ENCODE measurements at regions not wholly inside any gene's neighbourhood (a gene's known extent, or its start where the extent isn't known, plus 50 kb on each side); places are given as distances from the start of the nearest gene placed in this dataset.

GRCh38 chr15:69808756-69809155 lies 289.0 kb downstream of the TLE3 start:
- Histone ChIP-seq H3K27me3 (peaks cover 5% of the 10 kb centered on the region), H3K36me3 (no peaks in the 10 kb centered on the region), H3K9me3 (no peaks in the 10 kb centered on the region), H3K27ac (no peak overlapping the region), H3K4me1 (peaks cover 0 to 3% (median 1%) of the 10 kb centered on the region in 4 donors), H3K4me3 (no peak overlapping the region)
- no peak for DNase-seq
- TF ChIP-seq CTCF (IDR thresholded peaks at IDR 0.05) = no peak
- TF ChIP-seq POLR2A (IDR thresholded peaks at IDR 0.05) = no peak
- peak in 2 of 3 donors; percentile 23 to 50 for TF ChIP-seq POLR2AphosphoS5 (IDR thresholded peaks at IDR 0.05)
- TF ChIP-seq EP300 (IDR thresholded peaks at IDR 0.05; ENCODE audit: low read depth) = no peak
- intact Hi-C loops (cut with DNase I; ENCODE audit: low total_unique reads) = no loop called here
- in situ Hi-C loops (cut with MboI; ENCODE audit: low pct_ligation_motif_present in 1 of 4, low pct_unique_long_range_greater_than_20kb in 1 of 4, low sequenced_read_pairs in 3 of 4) = no loop called here
- 91% methylated on average over 4 of the region's 4 CpGs; no CpG with 5 or more reads in 1 of the 2 donors for WGBS, 2 donors (ENCODE audit: low coverage in 1 of 2)

GRCh38 chr15:69809421-69809820 lies 288.3 kb downstream of the TLE3 start:
- no peaks in the 10 kb centered on the region for H3K9me3 ChIP-seq
- H3K4me3 ChIP-seq = no peak overlapping the region
- in situ Hi-C loops (cut with MboI; ENCODE audit: low pct_ligation_motif_present in 1 of 4, low pct_unique_long_range_greater_than_20kb in 1 of 4, low sequenced_read_pairs in 3 of 4) (no loop called here), intact Hi-C loops (cut with DNase I; ENCODE audit: low total_unique reads) (no loop called here)
- WGBS, 2 donors (ENCODE audit: low coverage in 1 of 2) = 83 to 88% methylated on average over 2 of the region's 2 CpGs
- no peak for TF ChIP-seq POLR2AphosphoS5 (IDR thresholded peaks at IDR 0.05)
- TF ChIP-seq CTCF (IDR thresholded peaks at IDR 0.05) = no peak
- TF ChIP-seq EP300 (IDR thresholded peaks at IDR 0.05; ENCODE audit: low read depth) = no peak
- no peak for TF ChIP-seq POLR2A (IDR thresholded peaks at IDR 0.05)
- DNase-seq = no peak
- H3K27ac ChIP-seq = no peak overlapping the region
- peaks cover 5% of the 10 kb centered on the region for H3K27me3 ChIP-seq
- peaks cover 0 to 3% (median 1%) of the 10 kb centered on the region in 4 donors for H3K4me1 ChIP-seq
- no peaks in the 10 kb centered on the region for H3K36me3 ChIP-seq

GRCh38 chr15:69810431-69811354 lies 287.0 kb downstream of the TLE3 start:
- no peak overlapping the region for H3K27ac ChIP-seq
- no peak for DNase-seq
- 83 to 85% methylated on average over 8 to 14 of the region's 14 CpGs for WGBS, 2 donors (ENCODE audit: low coverage in 1 of 2)
- no peaks in the 10 kb centered on the region for H3K9me3 ChIP-seq
- in situ Hi-C loops (cut with MboI; ENCODE audit: low pct_ligation_motif_present in 1 of 4, low pct_unique_long_range_greater_than_20kb in 1 of 4, low sequenced_read_pairs in 3 of 4) (no loop called here), intact Hi-C loops (cut with DNase I; ENCODE audit: low total_unique reads) (no loop called here)
- H3K27me3 ChIP-seq = peaks cover 5% of the 10 kb centered on the region
- peaks cover 0 to 3% (median 1%) of the 10 kb centered on the region in 4 donors for H3K4me1 ChIP-seq
- no peaks in the 10 kb centered on the region for H3K36me3 ChIP-seq
- no peak for TF ChIP-seq POLR2AphosphoS5 (IDR thresholded peaks at IDR 0.05)
- no peak for TF ChIP-seq CTCF (IDR thresholded peaks at IDR 0.05)
- TF ChIP-seq EP300 (IDR thresholded peaks at IDR 0.05; ENCODE audit: low read depth) = no peak
- no peak for TF ChIP-seq POLR2A (IDR thresholded peaks at IDR 0.05)
- H3K4me3 ChIP-seq = no peak overlapping the region

- intact Hi-C loops (cut with DNase I; ENCODE audit: low total_unique reads) (no loop called here), in situ Hi-C loops (cut with MboI; ENCODE audit: low pct_ligation_motif_present in 1 of 4, low pct_unique_long_range_greater_than_20kb in 1 of 4, low sequenced_read_pairs in 3 of 4) (no loop called here)
- Histone ChIP-seq H3K4me1 (peaks cover 0 to 2% (median 0%) of the 10 kb centered on the region in 4 donors), H3K36me3 (no peaks in the 10 kb centered on the region), H3K27ac (no peak overlapping the region), H3K4me3 (no peak overlapping the region), H3K27me3 (no peaks in the 10 kb centered on the region), H3K9me3 (no peaks in the 10 kb centered on the region)
- peak; percentile 14 for DNase-seq
- WGBS, 2 donors (ENCODE audit: low coverage in 1 of 2) = 75% methylated on average over 20 of the region's 20 CpGs; no CpG with 5 or more reads in 1 of the 2 donors
- TF ChIP-seq CTCF (IDR thresholded peaks at IDR 0.05) = no peak
- TF ChIP-seq POLR2A (IDR thresholded peaks at IDR 0.05) = no peak
- no peak for TF ChIP-seq POLR2AphosphoS5 (IDR thresholded peaks at IDR 0.05)
- TF ChIP-seq EP300 (IDR thresholded peaks at IDR 0.05; ENCODE audit: low read depth) = no peak
Observed at GRCh38 chr15:69812861-69813261, 284.9 kb downstream of the TLE3 start.
